Bronchial epithelial cell (primary cell): ENCODE measurements at regions not wholly inside any gene's neighbourhood (a gene's known extent, or its start where the extent isn't known, plus 50 kb on each side); places are given as distances from the start of the nearest gene placed in this dataset.

Experiments
- DNase-seq: peaks from one replicate; pipeline ENCODE4 v3.0.0-alpha.2; 2010; ENCODE audit warnings: low read depth
- FAIRE-seq: peaks from 2 replicates; lab custom pipeline; 2011; peaks lifted over from hg19 to GRCh38; lab: Jason Lieb, UNC
- H3K27me3 ChIP-seq: 2 replicates; pipeline ENCODE4 v1.5.1; 2011; ENCODE audit warnings: low read length; ENCODE audit not compliant: control insufficient read depth, insufficient read depth
- H3K36me3 ChIP-seq: 2 replicates; pipeline ENCODE4 v1.5.1; 2011; ENCODE audit warnings: low read length; ENCODE audit not compliant: control insufficient read depth, insufficient read depth
- H3K4me3 ChIP-seq: 2 replicates; pipeline ENCODE4 v1.5.1; 2011; ENCODE audit warnings: mild to moderate bottlenecking, low read depth, low read length, control low read depth
- TF ChIP-seq, protein P1 (sequence below): IDR thresholded peaks from 2 replicates; pipeline ENCODE4 v1.5.1; 2011; ENCODE audit warnings: mild to moderate bottlenecking, moderate library complexity, low read length, control low read depth, inconsistent platforms; ENCODE audit not compliant: insufficient read depth, severe bottlenecking

DNA sequence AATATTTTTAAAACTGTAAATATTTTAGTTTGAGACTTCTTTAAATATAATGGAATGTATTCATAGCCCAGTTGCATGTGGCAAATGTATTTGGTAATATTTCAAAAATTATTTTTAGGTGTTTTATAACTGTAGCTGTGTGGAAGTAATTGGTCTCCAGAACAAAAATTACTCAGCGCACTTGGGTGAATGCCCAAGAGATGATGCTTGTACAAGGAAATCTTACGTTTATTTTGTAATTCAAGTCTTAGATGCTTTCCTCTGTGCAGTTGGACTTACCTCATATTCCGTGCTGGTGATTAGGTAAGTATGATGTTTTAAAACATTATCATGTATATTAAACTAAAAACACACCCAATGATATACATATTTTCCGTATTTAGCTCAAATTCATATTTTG is 76.7 kb upstream of the SLCO1B1 start:
- TF ChIP-seq, protein P1, sequence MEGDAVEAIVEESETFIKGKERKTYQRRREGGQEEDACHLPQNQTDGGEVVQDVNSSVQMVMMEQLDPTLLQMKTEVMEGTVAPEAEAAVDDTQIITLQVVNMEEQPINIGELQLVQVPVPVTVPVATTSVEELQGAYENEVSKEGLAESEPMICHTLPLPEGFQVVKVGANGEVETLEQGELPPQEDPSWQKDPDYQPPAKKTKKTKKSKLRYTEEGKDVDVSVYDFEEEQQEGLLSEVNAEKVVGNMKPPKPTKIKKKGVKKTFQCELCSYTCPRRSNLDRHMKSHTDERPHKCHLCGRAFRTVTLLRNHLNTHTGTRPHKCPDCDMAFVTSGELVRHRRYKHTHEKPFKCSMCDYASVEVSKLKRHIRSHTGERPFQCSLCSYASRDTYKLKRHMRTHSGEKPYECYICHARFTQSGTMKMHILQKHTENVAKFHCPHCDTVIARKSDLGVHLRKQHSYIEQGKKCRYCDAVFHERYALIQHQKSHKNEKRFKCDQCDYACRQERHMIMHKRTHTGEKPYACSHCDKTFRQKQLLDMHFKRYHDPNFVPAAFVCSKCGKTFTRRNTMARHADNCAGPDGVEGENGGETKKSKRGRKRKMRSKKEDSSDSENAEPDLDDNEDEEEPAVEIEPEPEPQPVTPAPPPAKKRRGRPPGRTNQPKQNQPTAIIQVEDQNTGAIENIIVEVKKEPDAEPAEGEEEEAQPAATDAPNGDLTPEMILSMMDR: no peak
- no peaks in the 10 kb centered on the region for H3K36me3 ChIP-seq
- DNase-seq: no peak
- no peak for FAIRE-seq
- H3K27me3 ChIP-seq: no peaks in the 10 kb centered on the region
- H3K4me3 ChIP-seq: no peak overlapping the region

- Histone ChIP-seq H3K36me3 (no peaks in the 10 kb centered on the region), H3K4me3 (no peak overlapping the region), H3K27me3 (no peaks in the 10 kb centered on the region)
- FAIRE-seq (no peak), DNase-seq (no peak)
- TF ChIP-seq, protein P1: no peak
Observed at GRCh38 chr12:21065845-21066244, 65.1 kb upstream of the SLCO1B1 start.

DNA sequence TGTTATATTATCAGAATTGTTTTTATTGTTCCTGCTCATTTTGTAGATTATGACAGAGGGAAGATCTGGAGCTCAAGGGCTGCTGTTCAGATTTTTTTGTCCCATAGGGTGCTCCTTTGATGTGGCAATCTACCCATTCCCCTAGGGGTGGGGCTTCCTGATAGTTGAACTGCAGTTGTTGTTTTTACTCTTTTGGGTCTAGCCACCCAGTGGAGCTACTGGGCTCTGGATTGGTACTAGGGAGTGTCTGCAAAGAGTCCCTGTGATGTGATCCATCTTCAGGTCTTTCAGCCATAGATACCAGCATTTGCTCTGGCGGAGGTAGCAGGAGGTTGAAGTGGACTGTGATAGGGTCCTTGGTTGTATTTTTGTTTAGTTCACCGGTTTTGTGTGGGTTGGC is 57.9 kb upstream of the SLCO1B1 start:
- Histone ChIP-seq H3K36me3 (no peaks in the 10 kb centered on the region), H3K4me3 (no peak overlapping the region), H3K27me3 (no peaks in the 10 kb centered on the region)
- TF ChIP-seq, protein P1: no peak
- FAIRE-seq (no peak), DNase-seq (no peak)

DNA sequence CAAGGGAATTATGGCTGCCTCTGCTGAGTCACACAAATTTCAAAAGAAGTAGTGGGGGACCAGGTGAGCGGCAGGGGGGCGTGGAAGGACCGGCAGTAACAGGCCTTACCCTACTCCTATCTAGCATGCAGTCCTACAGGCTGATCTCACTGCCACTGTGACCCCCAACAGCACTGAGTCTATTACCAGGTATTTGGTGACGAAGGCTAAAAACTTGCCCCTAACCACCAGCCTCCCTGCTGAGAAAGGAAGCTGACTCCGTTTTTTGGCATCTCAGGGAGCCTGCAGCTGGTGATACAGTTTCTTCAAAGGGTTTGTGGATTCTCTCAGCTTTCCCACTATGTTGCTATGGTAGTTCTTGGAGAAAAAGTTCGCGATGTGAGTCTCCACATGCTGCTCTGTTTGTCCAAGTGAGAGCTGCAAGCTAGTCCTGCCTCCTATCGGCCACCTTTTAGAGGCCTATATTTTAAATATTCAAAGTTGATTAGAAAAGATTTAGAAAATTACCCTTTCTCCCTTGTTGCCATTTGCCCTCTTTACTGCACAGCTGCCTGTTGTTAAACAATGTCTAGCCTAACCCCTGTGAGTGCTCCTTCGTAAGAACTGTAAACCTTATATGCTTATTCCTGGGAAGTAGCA is 57.1 kb upstream of the SLCO1B1 start:
- DNase-seq (peak; percentile 43), FAIRE-seq (no peak)
- Histone ChIP-seq H3K4me3 (no peak overlapping the region), H3K36me3 (no peaks in the 10 kb centered on the region), H3K27me3 (no peaks in the 10 kb centered on the region)
- TF ChIP-seq, protein P1: no peak
